GM18868 (cell line): ENCODE measurements at regions not wholly inside any gene's neighbourhood (a gene's known extent, or its start where the extent isn't known, plus 50 kb on each side); places are given as distances from the start of the nearest gene placed in this dataset.

ENCODE experiments used
- ATAC-seq: cut with Tn5 transposase; IDR thresholded peaks from one replicate; pipeline ENCODE4 v1.9.1; 2021; ENCODE audit warnings: mild to moderate bottlenecking, moderate library complexity; ENCODE audit not compliant: unreplicated experiment

- ATAC-seq: no peak
Measured at GRCh38 chr3:31244929-31245817, 287.6 kb upstream of the STT3B start.

- no peak for ATAC-seq
Measured at GRCh38 chr3:31246293-31247062, 286.2 kb upstream of the STT3B start.

GRCh38 chr3:31247063-31247447 is 285.7 kb upstream of the STT3B start:
- ATAC-seq: peak; percentile 9

DNA sequence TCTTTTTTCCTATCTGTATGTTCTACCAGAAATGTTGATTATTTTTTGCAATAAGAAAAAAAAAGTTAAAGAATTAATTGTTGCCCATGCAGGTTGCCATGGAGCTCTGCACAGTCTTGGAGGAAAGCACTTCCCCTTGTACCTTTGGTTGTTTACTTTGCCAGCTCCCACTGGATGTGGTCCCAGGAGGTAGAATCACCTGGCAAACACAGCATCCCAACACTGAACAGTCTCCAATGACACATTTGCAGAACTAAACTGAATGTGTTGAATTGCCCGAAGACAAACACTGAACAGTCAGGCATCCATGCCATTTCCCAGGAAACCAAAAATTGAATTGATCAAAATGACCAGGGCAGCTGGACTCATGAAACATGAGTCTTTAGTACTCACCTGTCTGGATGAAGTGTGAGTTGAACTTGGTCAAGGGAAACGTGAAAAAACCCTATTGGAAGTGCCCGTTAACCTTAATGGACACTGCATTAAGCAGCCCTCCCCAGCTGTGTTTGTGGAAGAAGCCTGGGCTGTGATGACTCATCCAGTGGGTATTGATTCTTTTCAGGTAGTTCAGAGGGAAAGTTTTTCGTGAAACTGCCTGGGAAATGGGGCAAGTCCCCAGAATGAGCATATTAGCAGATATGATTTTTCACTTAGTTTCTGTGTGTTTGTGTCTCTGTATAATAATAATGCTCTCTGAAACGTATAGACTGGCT is 284.7 kb upstream of the STT3B start:
- peak; percentile 57 for ATAC-seq

DNA sequence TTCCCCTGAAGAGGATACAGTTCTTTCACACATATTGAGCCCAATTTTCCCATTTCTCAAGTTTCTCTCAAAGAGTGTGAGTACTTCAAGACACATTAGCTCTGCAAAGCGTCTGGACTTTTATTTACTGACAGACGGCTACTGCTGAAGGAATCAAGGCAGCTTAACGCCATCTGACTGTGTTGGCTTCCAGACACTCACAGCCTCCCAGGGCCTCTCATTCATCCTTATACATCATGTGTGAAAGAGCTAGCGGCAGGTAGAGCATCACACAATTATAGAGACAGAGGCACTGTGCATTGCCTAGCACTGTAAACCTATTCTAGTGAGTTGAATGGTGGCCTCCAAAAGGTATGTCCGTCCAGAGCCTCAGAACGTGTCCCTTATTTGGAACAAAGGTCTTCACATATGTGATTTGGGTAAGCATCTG is 284.1 kb upstream of the STT3B start:
- no peak for ATAC-seq

- no peak for ATAC-seq
Measured at GRCh38 chr3:31249545-31249944, 283.2 kb upstream of the STT3B start.

DNA sequence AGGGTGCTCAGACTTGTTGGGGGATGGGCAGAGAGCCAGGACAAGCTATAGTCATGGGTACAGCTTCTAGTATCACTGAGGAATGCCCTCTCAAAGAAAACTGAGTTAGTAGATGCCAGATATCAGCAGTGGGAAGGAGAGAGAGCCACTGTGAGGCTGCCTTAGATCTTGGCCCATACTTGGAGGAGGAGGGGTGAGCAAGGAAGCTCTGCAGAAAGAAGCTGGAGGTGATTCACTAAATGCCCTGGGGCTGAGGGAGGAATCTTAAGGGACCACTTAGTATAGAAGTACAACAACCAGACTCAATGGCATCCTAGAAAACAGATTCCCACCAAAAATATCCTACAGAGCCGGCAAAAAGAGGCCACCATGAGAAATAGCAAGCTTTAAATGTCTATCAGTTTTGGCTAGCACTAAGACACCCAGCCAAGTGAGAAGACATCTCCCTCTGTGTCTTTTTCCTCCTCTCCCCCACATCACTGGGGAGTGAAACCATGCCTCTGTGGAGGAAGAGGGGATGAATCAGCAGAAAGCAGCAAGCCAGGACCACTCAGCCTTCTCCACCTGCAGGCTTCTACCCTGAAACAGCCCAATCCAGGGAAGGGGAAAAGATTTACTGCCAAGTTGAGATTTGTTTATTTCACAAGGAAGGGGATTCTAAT is 282.5 kb upstream of the STT3B start:
- ATAC-seq: no peak

GRCh38 chr3:31251083-31251482 is 281.6 kb upstream of the STT3B start:
- ATAC-seq: no peak

DNA sequence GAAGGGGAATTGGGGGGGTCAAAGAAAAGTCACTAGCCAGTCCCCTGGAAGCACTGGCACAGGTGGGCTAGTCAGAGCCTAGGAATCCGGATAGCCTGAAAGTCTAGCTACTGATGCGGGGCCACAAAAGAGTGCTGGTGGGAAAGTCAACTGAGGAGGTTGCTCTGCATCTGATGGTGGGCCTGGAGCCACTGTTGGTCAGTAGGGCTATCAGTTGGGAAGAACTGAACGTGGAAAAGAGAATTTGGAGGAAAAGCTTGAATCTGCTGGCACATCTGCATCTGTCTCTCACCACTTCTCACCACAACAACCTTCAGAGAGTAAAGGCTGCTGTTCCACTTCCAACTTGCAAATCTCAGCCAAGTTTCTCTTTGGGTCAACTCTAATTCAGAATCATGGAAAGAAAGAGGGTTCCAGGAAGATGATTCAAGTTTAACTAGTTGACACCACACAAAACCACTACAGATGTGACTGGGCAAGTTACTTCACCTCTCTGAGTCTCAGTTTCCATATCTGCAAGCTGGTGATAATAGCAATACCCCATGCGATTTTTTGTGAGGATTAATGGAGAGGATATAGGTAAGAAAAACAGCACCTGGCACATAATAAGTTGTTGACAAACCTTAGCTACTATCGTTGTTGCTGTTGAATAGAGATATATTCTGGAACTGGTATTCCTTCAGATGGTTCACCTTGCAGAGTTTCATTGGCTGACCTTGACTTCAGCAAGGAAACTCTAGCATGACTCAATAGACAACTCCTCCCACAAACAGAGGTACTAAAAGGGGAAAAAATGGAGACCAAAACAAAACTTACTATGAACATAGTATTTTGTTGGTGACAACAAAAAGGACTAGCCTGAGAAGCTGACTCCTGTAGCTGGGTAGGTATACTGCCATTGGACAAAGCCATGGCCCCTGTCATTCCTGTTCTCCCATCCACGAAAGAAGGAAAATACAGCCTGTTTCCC is 280.2 kb upstream of the STT3B start:
- ATAC-seq: no peak

- no peak for ATAC-seq
Measured at GRCh38 chr3:31253782-31254181, 278.9 kb upstream of the STT3B start.

GRCh38 chr3:31254483-31254882 is 278.2 kb upstream of the STT3B start:
- ATAC-seq: no peak

DNA sequence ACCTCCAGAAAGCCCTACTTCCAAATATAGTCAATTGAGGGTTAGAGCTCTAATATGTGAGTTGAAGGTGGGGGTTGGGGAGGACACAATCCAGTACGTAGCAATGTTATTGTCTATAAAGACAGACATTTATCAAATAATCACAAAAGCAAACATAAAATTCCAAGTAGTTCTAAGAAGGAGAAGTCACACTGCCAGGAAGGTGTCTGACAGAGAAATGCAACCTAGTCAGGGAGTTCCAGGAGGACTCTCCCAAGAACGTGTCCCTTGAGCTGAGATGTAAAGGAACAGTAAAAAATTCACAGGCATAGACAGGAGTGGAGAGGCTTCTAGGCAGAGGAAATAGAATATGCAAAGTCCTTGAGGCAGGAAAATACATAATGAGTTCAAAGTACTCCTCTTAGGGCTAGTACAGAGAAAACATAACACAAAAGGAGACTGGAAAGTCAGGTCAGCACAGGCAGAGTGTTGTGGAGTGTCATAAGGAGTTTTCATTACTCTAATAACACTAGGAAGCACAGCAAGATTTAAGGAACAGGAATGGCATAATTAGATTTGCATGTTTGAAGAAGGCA is 277.6 kb upstream of the STT3B start:
- ATAC-seq: no peak

- no peak for ATAC-seq
Measured at GRCh38 chr3:31262201-31262600, 270.5 kb upstream of the STT3B start.

DNA sequence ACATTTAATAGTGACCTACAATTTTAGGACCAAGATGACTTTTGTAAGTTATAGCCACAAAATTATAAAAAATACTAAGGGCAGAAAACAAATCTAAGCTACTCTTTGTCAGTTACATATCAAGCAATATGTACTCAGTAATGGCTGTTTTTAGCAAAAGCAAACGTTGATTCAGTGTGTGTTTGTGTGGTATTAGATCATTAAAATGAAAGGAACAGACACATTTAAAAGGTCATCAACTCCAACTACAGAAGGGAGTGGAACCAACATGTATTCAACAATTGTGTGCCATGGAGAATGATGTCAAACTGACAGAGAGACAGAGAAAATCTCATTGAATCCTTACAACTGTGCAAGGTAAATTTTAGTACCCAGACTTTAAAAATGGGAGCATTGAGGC is 268.8 kb upstream of the STT3B start:
- no peak for ATAC-seq

DNA sequence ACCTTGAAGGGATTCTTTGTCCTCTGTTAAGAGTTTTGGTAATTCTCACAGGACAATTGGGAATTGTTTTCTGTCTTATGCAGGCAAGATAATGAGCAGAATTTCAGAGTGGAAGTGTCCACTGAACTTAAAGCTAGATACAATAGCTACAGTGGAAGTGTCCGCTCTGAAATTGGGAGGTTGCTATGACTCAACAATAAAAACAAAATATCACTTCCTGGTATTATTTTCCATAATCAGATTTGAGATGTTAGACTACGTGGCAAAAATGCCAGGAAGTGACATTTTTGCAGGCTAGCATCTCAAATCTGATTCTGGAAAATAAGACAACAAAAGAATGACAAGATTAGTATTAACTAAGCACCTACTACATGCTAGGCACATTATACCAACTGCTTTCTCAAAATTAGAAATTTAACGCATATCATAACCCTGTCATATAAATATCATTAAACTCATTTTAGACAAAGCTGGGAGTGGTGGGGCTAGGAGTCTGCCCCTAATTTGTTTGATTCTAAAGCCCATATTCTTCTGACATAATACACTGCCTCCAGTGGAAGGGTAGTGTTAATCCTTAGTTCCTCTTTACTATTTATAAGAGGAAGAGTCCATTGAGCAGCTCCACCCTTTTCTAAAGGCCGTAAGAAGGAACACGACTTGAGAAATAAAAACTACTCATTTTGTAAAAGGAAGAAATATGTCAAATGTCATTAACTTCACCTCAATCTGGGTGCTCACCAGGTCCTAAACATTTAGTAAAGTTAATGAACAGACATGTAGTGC is 266.9 kb upstream of the STT3B start:
- ATAC-seq: no peak

DNA sequence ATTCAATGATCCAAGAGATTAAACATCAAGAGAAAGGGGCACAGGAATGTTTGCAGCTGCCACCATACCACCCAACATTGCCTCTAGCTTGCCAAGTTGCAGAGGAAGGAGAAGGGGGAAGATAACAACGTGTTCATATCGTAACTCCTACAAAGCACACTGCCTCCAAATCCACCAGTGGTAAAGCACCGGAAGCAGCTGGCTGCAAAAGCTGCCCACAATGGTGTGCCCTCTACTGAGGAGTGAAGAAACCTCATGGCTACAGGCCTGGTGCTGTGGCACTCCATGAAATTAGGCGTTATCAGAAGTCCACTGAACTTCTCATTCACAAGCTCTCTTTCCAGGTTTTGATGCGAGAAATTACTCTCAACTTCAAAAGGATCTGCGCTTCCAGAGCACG is 263.9 kb upstream of the STT3B start:
- ATAC-seq: no peak

GRCh38 chr3:31270010-31270409 is 262.7 kb upstream of the STT3B start:
- ATAC-seq: no peak

DNA sequence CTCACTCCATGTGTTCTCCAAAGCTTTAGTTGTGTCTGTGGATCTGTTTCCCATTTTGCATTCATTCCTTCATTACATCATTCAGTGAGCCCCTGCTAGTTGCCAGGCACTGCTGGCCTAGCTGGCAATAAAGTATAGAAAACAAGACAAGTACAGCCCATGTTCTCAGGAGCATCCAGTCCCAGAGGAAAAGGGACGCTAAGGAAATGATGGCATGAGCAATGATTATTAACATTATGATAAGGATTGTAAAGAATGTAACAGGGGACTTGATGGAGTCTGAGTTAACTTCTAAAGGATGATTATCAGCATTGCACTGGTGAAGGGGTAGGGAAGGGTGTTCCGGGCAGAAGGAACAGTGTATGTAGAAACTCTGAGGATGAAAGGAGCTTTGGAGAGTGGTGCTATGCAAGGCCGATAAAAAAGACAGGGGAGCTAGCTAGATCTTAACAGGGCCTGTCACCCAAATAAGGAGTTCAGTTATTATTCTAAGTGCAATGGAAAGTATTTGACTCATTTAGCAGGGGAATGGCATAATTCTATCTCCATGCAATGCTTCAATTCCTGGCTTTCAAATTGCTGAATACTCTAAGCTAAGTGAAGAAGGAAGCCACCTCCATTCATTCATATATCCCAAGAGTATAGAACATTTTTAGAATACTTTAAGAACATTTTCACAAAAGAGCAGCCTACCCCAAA is 258.2 kb upstream of the STT3B start:
- no peak for ATAC-seq
